Lung (tissue), 11 donors: ENCODE measurements at regions not wholly inside any gene's neighbourhood (a gene's known extent, or its start where the extent isn't known, plus 50 kb on each side); places are given as distances from the start of the nearest gene placed in this dataset.

Experiments
- ATAC-seq: fragments of 200-7000 bp; cut with Tn5 transposase; one replicate; pipeline ENCODE4 v1.9.1; 2020; ENCODE audit warnings: moderate number of reproducible peaks; ENCODE audit not compliant: insufficient read depth, low FRiP score
- DNase-seq, 3 donors: peaks; one replicate each; pipeline ENCODE4 v3.0.0-alpha.2; 2013 to 2017
- H3K27ac ChIP-seq, 2 donors: one replicate each; pipeline ENCODE4 v1.5.1; 2013; ENCODE audit warnings: mild to moderate bottlenecking in 2 of 2, moderate library complexity in 2 of 2, control low read depth in 1 of 2, inconsistent platforms in 1 of 2, low read depth in 1 of 2, low read length in 1 of 2
- H3K27me3 ChIP-seq, 3 donors: one replicate each; pipeline ENCODE4 v1.5.1; 2013; ENCODE audit warnings: low read length in 2 of 3; ENCODE audit not compliant: control insufficient read depth in 3 of 3, insufficient read depth in 3 of 3
- H3K36me3 ChIP-seq, 4 donors: one replicate each; pipeline ENCODE4 v1.5.1; 2013; ENCODE audit warnings: low read length in 4 of 4, mild to moderate bottlenecking in 1 of 4, moderate library complexity in 1 of 4; ENCODE audit not compliant: control insufficient read depth in 4 of 4, insufficient read depth in 4 of 4
- H3K4me1 ChIP-seq, 5 donors: one replicate each; pipeline ENCODE4 v1.5.1; 2013; ENCODE audit warnings: low read length in 5 of 5, mild to moderate bottlenecking in 2 of 5, moderate library complexity in 1 of 5; ENCODE audit not compliant: control insufficient read depth in 5 of 5, insufficient read depth in 5 of 5
- H3K4me3 ChIP-seq: one replicate; pipeline ENCODE4 v1.5.1; 2013; ENCODE audit warnings: mild to moderate bottlenecking, control low read depth, moderate library complexity
- H3K9ac ChIP-seq, 2 donors: one replicate each; pipeline ENCODE4 v1.5.1; 2013; ENCODE audit warnings: low read length in 2 of 2, control low read depth in 1 of 2; ENCODE audit not compliant: insufficient read depth in 1 of 2
- H3K9me3 ChIP-seq, 4 donors: one replicate each; pipeline ENCODE4 v1.5.1; 2013; ENCODE audit warnings: low read length in 3 of 4, mild to moderate bottlenecking in 1 of 4, moderate library complexity in 1 of 4; ENCODE audit not compliant: control insufficient read depth in 4 of 4, insufficient read depth in 3 of 4
- WGBS, 2 donors: extraction: QIAGEN DNeasy Blood & Tissue Kit; methylation state at CpG; one replicate each; pipeline ENCODE4 v1.1.7; 2013; 5-methylcytosine and 5-hydroxymethylcytosine counted together
- TF ChIP-seq, protein P1 (sequence below): IDR thresholded peaks from 2 replicates; pipeline ENCODE4 v1.5.1; 2012; ENCODE audit warnings: mild to moderate bottlenecking; ENCODE audit errors: control extremely low read depth, extremely low read depth
- donor health status: control.
- donor health status: control.
- donor health status: Bipolar disorder and iron deficiency.
- donor health status: healthy.
- donor health status: DM: yes; HTN: yes; CAD: no.

DNA sequence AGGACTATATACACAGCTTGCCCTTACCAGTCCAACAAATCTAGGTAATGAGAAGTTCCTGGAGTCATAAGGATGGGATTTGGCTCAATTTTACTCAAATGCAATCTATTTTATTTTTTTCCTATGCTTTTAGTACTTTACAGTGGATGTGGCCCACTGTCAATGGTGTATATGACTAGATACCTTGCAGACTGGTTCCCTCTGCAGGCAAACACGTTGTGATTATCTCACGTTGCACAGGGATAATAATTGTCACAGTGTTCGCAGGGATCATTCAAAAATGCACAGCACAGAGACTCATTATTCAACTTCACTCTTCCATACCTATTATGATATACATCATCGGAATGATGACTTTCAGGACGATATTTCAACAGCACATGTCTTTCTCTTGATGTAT, 359.7 kb downstream of the MBD2 start:
- H3K4me1 ChIP-seq: no peaks in the 10 kb centered on the region
- DNase-seq (no peak), ATAC-seq (no peak)
- TF ChIP-seq, protein P1, sequence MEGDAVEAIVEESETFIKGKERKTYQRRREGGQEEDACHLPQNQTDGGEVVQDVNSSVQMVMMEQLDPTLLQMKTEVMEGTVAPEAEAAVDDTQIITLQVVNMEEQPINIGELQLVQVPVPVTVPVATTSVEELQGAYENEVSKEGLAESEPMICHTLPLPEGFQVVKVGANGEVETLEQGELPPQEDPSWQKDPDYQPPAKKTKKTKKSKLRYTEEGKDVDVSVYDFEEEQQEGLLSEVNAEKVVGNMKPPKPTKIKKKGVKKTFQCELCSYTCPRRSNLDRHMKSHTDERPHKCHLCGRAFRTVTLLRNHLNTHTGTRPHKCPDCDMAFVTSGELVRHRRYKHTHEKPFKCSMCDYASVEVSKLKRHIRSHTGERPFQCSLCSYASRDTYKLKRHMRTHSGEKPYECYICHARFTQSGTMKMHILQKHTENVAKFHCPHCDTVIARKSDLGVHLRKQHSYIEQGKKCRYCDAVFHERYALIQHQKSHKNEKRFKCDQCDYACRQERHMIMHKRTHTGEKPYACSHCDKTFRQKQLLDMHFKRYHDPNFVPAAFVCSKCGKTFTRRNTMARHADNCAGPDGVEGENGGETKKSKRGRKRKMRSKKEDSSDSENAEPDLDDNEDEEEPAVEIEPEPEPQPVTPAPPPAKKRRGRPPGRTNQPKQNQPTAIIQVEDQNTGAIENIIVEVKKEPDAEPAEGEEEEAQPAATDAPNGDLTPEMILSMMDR: no peak
- H3K9me3 ChIP-seq: no peaks in the 10 kb centered on the region
- H3K27me3 ChIP-seq: no peaks in the 10 kb centered on the region
- 69 to 72% methylated on average over 5 of the region's 5 CpGs for WGBS, 2 donors
- H3K4me3 ChIP-seq: no peak overlapping the region
- no peaks in the 10 kb centered on the region for H3K36me3 ChIP-seq
- H3K27ac ChIP-seq: no peak overlapping the region
- H3K9ac ChIP-seq: no peak overlapping the region

DNA sequence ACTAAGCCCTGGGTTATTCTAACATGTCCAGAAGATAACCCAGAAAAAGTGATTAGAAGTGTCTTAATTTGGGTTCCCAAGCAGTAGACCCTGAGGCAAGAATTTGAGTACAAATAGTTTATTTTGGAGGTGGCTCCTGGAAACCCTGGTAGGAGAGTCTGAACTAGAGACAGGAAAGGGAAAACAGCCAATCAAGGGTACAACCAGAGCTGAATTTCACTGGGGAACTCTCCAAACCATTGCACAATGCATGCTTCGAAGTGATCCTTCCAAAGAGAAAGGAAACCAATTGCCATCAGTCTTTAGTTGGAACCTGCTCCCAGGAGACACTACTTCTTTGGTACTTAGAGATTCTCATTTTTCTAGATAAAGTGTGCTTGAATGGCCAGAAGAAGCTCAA, 361.5 kb downstream of the MBD2 start:
- WGBS, 2 donors: 6 to 43% methylated on average over 1 of the region's 1 CpG
- TF ChIP-seq, protein P1: no peak
- Histone ChIP-seq H3K27me3 (no peaks in the 10 kb centered on the region), H3K27ac (no peak overlapping the region), H3K9me3 (no peaks in the 10 kb centered on the region), H3K4me3 (no peak overlapping the region), H3K4me1 (no peaks in the 10 kb centered on the region), H3K36me3 (no peaks in the 10 kb centered on the region), H3K9ac (no peak overlapping the region)
- no peak for ATAC-seq
- no peak for DNase-seq

DNA sequence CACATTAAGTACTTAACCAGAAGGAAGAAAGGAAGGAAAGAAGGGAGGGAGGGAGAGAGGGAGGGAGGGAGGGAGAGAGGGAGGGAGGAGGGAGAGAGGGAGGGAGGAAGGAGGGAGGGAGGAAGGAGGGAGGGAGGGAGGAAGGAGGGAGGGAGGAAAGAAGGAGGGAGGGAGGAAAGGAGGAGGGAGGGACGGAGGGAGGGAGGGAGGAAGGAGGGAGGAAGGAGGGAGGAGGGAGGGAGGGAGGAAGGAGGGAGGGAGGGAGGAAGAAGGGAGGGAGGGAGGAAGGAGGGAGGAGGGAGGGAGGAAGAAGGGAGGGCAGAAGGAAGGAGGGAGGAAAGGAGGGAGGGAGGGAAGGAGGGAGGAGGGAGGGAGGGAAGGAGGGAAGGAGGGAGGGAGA, 363.3 kb downstream of the MBD2 start:
- H3K9me3 ChIP-seq: no peaks in the 10 kb centered on the region
- no peak for ATAC-seq
- no CpG with 5 or more reads among the region's 1 CpG for WGBS, 2 donors
- TF ChIP-seq, protein P1: no peak
- H3K4me1 ChIP-seq: no peaks in the 10 kb centered on the region
- H3K27me3 ChIP-seq: no peaks in the 10 kb centered on the region
- H3K9ac ChIP-seq: no peak overlapping the region
- no peak overlapping the region for H3K27ac ChIP-seq
- no peaks in the 10 kb centered on the region for H3K36me3 ChIP-seq
- DNase-seq: peak in 1 of 3 donors; percentile 3
- H3K4me3 ChIP-seq: no peak overlapping the region

DNA sequence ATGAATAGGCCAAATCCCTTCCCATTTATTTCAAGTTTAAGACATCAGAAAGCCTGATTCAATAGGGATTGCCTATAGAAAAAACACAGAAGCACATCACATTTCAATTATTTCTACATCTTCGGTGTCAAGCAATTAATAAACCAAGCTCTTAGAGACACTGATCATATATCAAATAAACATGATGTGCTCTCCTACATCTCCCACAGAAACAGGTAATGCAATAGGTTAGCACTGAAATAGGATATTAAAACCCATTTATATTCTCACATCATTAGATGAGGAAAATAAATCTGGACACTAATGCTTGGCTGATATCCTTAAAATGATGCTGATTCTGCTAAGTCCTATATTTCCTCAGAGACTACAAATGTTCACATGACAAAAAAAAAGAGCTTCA, 364.7 kb downstream of the MBD2 start:
- no peaks in the 10 kb centered on the region for H3K27me3 ChIP-seq
- TF ChIP-seq, protein P1: no peak
- H3K9ac ChIP-seq: no peak overlapping the region
- ATAC-seq: no peak
- H3K9me3 ChIP-seq: no peaks in the 10 kb centered on the region
- no peaks in the 10 kb centered on the region for H3K36me3 ChIP-seq
- no peak overlapping the region for H3K27ac ChIP-seq
- 94 to 98% methylated on average over 1 of the region's 1 CpG for WGBS, 2 donors
- DNase-seq: no peak
- no peaks in the 10 kb centered on the region for H3K4me1 ChIP-seq
- no peak overlapping the region for H3K4me3 ChIP-seq
